ENCODE measurements at regions not wholly inside any gene's neighbourhood (a gene's known extent, or its start where the extent isn't known, plus 50 kb on each side); places are given as distances from the start of the nearest gene placed in this dataset.

- Histone ChIP-seq H3K79me2 (ENCODE audit: insufficient read depth, low read length) (no peaks in the 10 kb centered on the region), H3K4me3 (ENCODE audit: insufficient read depth, low read length) (no peak overlapping the region), H3K27me3 (ENCODE audit: insufficient read depth, low read length) (no peaks in the 10 kb centered on the region), H3K36me3 (ENCODE audit: insufficient read depth, low read length) (no peaks in the 10 kb centered on the region), H2AFZ (ENCODE audit: low read length) (no peak overlapping the region), H3K4me2 (ENCODE audit: insufficient read depth, low read length) (no peak overlapping the region), H3K4me1 (ENCODE audit: insufficient read depth, low read length) (no peaks in the 10 kb centered on the region), H3K27ac (ENCODE audit: low read depth, low read length) (no peak overlapping the region), H3K9me3 (ENCODE audit: low read depth, low read length) (no peaks in the 10 kb centered on the region), H4K20me1 (ENCODE audit: insufficient read depth, low read length) (no peaks in the 10 kb centered on the region)
- DNase-seq (ENCODE audit: insufficient read length, low spot score, missing footprints) = no peak
- TF ChIP-seq CTCF (IDR thresholded peaks at IDR 0.05; ENCODE audit: extremely low read depth, low read depth, low read length) = no peak
These were observed 1685.3 kb upstream of the TENM3 start for GRCh38 chr4:180557950-180558349.

GRCh38 chr4:180558427-180558826 is 1684.8 kb upstream of the TENM3 start:
- Histone ChIP-seq H3K27ac (ENCODE audit: low read depth, low read length) (no peak overlapping the region), H3K4me1 (ENCODE audit: insufficient read depth, low read length) (no peaks in the 10 kb centered on the region), H2AFZ (ENCODE audit: low read length) (no peak overlapping the region), H3K4me2 (ENCODE audit: insufficient read depth, low read length) (no peak overlapping the region), H3K9me3 (ENCODE audit: low read depth, low read length) (no peaks in the 10 kb centered on the region), H4K20me1 (ENCODE audit: insufficient read depth, low read length) (no peaks in the 10 kb centered on the region), H3K79me2 (ENCODE audit: insufficient read depth, low read length) (no peaks in the 10 kb centered on the region), H3K4me3 (ENCODE audit: insufficient read depth, low read length) (no peak overlapping the region), H3K27me3 (ENCODE audit: insufficient read depth, low read length) (no peaks in the 10 kb centered on the region), H3K36me3 (ENCODE audit: insufficient read depth, low read length) (no peaks in the 10 kb centered on the region)
- no peak for TF ChIP-seq CTCF (IDR thresholded peaks at IDR 0.05; ENCODE audit: extremely low read depth, low read depth, low read length)
- no peak for DNase-seq (ENCODE audit: insufficient read length, low spot score, missing footprints)

GRCh38 chr4:180560896-180561295 is 1682.3 kb upstream of the TENM3 start:
- Histone ChIP-seq H3K27ac (ENCODE audit: low read depth, low read length) (no peak overlapping the region), H3K4me2 (ENCODE audit: insufficient read depth, low read length) (no peak overlapping the region)
- DNase-seq (ENCODE audit: insufficient read length, low spot score, missing footprints) = no peak

GRCh38 chr4:180564026-180564425 is 1679.2 kb upstream of the TENM3 start:
- H3K4me3 ChIP-seq (ENCODE audit: insufficient read depth, low read length) = no peak overlapping the region
- H4K20me1 ChIP-seq (ENCODE audit: insufficient read depth, low read length) = no peaks in the 10 kb centered on the region
- H3K36me3 ChIP-seq (ENCODE audit: insufficient read depth, low read length) = no peaks in the 10 kb centered on the region
- H3K4me2 ChIP-seq (ENCODE audit: insufficient read depth, low read length) = no peak overlapping the region
- no peak overlapping the region for H3K27ac ChIP-seq (ENCODE audit: low read depth, low read length)
- no peak overlapping the region for H2AFZ ChIP-seq (ENCODE audit: low read length)
- H3K9me3 ChIP-seq (ENCODE audit: low read depth, low read length) = no peaks in the 10 kb centered on the region
- DNase-seq (ENCODE audit: insufficient read length, low spot score, missing footprints) = no peak
- TF ChIP-seq CTCF (IDR thresholded peaks at IDR 0.05; ENCODE audit: extremely low read depth, low read depth, low read length) = no peak
- no peaks in the 10 kb centered on the region for H3K79me2 ChIP-seq (ENCODE audit: insufficient read depth, low read length)
- no peaks in the 10 kb centered on the region for H3K27me3 ChIP-seq (ENCODE audit: insufficient read depth, low read length)
- H3K4me1 ChIP-seq (ENCODE audit: insufficient read depth, low read length) = no peaks in the 10 kb centered on the region

More at GRCh38 chr4:180560896-180561295, 1682.3 kb upstream of the TENM3 start:
- Histone ChIP-seq H3K27me3 (ENCODE audit: insufficient read depth, low read length) (no peaks in the 10 kb centered on the region), H4K20me1 (ENCODE audit: insufficient read depth, low read length) (no peaks in the 10 kb centered on the region), H3K4me3 (ENCODE audit: insufficient read depth, low read length) (no peak overlapping the region), H3K4me1 (ENCODE audit: insufficient read depth, low read length) (no peaks in the 10 kb centered on the region), H3K9me3 (ENCODE audit: low read depth, low read length) (no peaks in the 10 kb centered on the region), H3K36me3 (ENCODE audit: insufficient read depth, low read length) (no peaks in the 10 kb centered on the region), H3K79me2 (ENCODE audit: insufficient read depth, low read length) (no peaks in the 10 kb centered on the region), H2AFZ (ENCODE audit: low read length) (no peak overlapping the region)
- TF ChIP-seq CTCF (IDR thresholded peaks at IDR 0.05; ENCODE audit: extremely low read depth, low read depth, low read length) = no peak
